IMR-90 (cell line): ENCODE measurements at regions not wholly inside any gene's neighbourhood (a gene's known extent, or its start where the extent isn't known, plus 50 kb on each side); places are given as distances from the start of the nearest gene placed in this dataset.

Experiments used
- ATAC-seq: fragments of 200-7000 bp; cut with Tn5 transposase; 2 replicates; pipeline ENCODE4 v1.9.1; 2020; ENCODE audit warnings: low read depth, mild to moderate bottlenecking, moderate library complexity
- BruUV-seq: library from RNA; stranded (reverse); fragments of 400-500 nt; replicated peaks from 2 replicates; lab custom pipeline; 2021; lab: Mats Ljungman, UMichigan
- CTCF ChIA-PET: fragments of 300-600 bp; formaldehyde crosslinking; extraction: SDS; loops from one replicate; lab custom pipeline; 2021; ENCODE audit warnings: antibody characterized with exemption; lab: Yijun Ruan, JAX
- POLR2A ChIA-PET: fragments of 300-600 bp; sonication (Branson Sonifier 250); formaldehyde crosslinking; loops from one replicate; lab custom pipeline; 2022; ENCODE audit warnings: antibody characterized with exemption; ENCODE audit not compliant: unreplicated experiment; lab: Charles Lee
- DNase-seq: peaks from one replicate; pipeline ENCODE4 v3.0.0; 2013
- H2AFZ ChIP-seq: replicated peaks from 2 replicates; pipeline ENCODE3; 2013; ENCODE audit warnings: low read length, mild to moderate bottlenecking; ENCODE audit not compliant: poor library complexity
- H2AK5ac ChIP-seq: 2 replicates; pipeline ENCODE4 v1.6.1; 2013; ENCODE audit warnings: low read depth, low read length, inconsistent platforms
- H2AK9ac ChIP-seq: replicated peaks from 2 replicates; pipeline ENCODE3; 2013; ENCODE audit warnings: mild to moderate bottlenecking, low read depth, low read length, moderate library complexity; ENCODE audit not compliant: poor library complexity
- H2BK120ac ChIP-seq: 2 replicates; pipeline ENCODE4 v1.6.1; 2013; ENCODE audit warnings: low read depth, low read length, inconsistent platforms
- H2BK15ac ChIP-seq: 3 replicates; pipeline ENCODE4 v1.6.1; 2013; ENCODE audit warnings: low read depth, low read length, inconsistent platforms
- H2BK20ac ChIP-seq: 2 replicates; pipeline ENCODE4 v1.6.1; 2013; ENCODE audit warnings: low read depth, mild to moderate bottlenecking, inconsistent platforms, low read length, moderate library complexity
- H2BK5ac ChIP-seq: 2 replicates; pipeline ENCODE4 v1.6.1; 2013; ENCODE audit warnings: mild to moderate bottlenecking, low read depth, low read length, inconsistent platforms; ENCODE audit not compliant: poor library complexity, severe bottlenecking
- H3K14ac ChIP-seq: replicated peaks from 2 replicates; pipeline ENCODE4 v1.6.1; 2013; ENCODE audit warnings: low read depth, low read length, inconsistent platforms
- H3K18ac ChIP-seq: 2 replicates; pipeline ENCODE4 v1.6.1; 2013; ENCODE audit warnings: low read depth, low read length, control low read depth
- H3K23ac ChIP-seq: 2 replicates; pipeline ENCODE4 v1.6.1; 2013; ENCODE audit warnings: low read depth, low read length, inconsistent platforms
- H3K27ac ChIP-seq: 2 replicates; pipeline ENCODE4 v1.5.1; 2013; ENCODE audit warnings: mild to moderate bottlenecking, control low read depth, low read length; ENCODE audit not compliant: insufficient read depth
- H3K27me3 ChIP-seq: 2 replicates; pipeline ENCODE4 v1.6.1; 2013; ENCODE audit warnings: low read length; ENCODE audit not compliant: control insufficient read depth, insufficient read depth
- H3K36me3 ChIP-seq: 2 replicates; pipeline ENCODE4 v1.6.1; 2013; ENCODE audit warnings: low read length, mixed read lengths; ENCODE audit not compliant: control insufficient read depth, insufficient read depth
- H3K4ac ChIP-seq: 2 replicates; pipeline ENCODE4 v1.6.1; 2013; ENCODE audit warnings: low read depth, low read length, inconsistent platforms
- H3K4me1 ChIP-seq: 2 replicates; pipeline ENCODE4 v1.6.1; 2013; ENCODE audit warnings: low read length, mixed read lengths; ENCODE audit not compliant: control insufficient read depth, insufficient read depth
- H3K4me2 ChIP-seq: 2 replicates; pipeline ENCODE4 v1.6.1; 2013; ENCODE audit warnings: low read depth, mild to moderate bottlenecking, control low read depth, low read length, moderate library complexity
- H3K4me3 ChIP-seq: 2 replicates; pipeline ENCODE4 v1.5.1; 2013; ENCODE audit warnings: low read depth, mild to moderate bottlenecking, control low read depth, low read length, moderate library complexity; ENCODE audit not compliant: insufficient read depth
- H3K56ac ChIP-seq: 2 replicates; pipeline ENCODE4 v1.6.1; 2013; ENCODE audit warnings: low read length, inconsistent platforms; ENCODE audit not compliant: insufficient read depth; ENCODE audit errors: extremely low read depth
- H3K79me1 ChIP-seq, 2 experiments: 2 replicates each; pipeline ENCODE4 v1.6.1; 2013; ENCODE audit warnings: low read length in 2 of 2, inconsistent platforms in 1 of 2, low read depth in 1 of 2
- H3K9ac ChIP-seq: 2 replicates; pipeline ENCODE4 v1.6.1; 2013; ENCODE audit warnings: low read depth, low read length, control low read depth
- H3K9me1 ChIP-seq: 2 replicates; pipeline ENCODE4 v1.6.1; 2013; ENCODE audit warnings: low read length, inconsistent platforms; ENCODE audit not compliant: insufficient read depth
- H3K9me3 ChIP-seq: 2 replicates; pipeline ENCODE4 v1.6.1; 2013; ENCODE audit warnings: low read length; ENCODE audit not compliant: control insufficient read depth, insufficient read depth
- H4K20me1 ChIP-seq: 2 replicates; pipeline ENCODE4 v1.6.1; 2013; ENCODE audit warnings: low read length, inconsistent platforms; ENCODE audit not compliant: insufficient read depth
- H4K5ac ChIP-seq: 2 replicates; pipeline ENCODE4 v1.6.1; 2013; ENCODE audit warnings: mild to moderate bottlenecking, low read depth, low read length, control low read depth
- H4K8ac ChIP-seq, 2 experiments: 2 replicates each; pipeline ENCODE4 v1.6.1; 2013; ENCODE audit warnings: low read depth in 2 of 2, low read length in 2 of 2, control low read depth in 1 of 2, inconsistent platforms in 1 of 2
- H4K91ac ChIP-seq: 2 replicates; pipeline ENCODE4 v1.6.1; 2013; ENCODE audit warnings: low read depth, low read length, inconsistent platforms; ENCODE audit not compliant: insufficient read depth
- POLR2A ChIP-seq: IDR thresholded peaks from 2 replicates; pipeline ENCODE4 v1.6.1; 2012; ENCODE audit warnings: mild to moderate bottlenecking, low read depth, low read length
- RCOR1 ChIP-seq: IDR thresholded peaks from 2 replicates; pipeline ENCODE4 v1.6.1; 2012; ENCODE audit warnings: mild to moderate bottlenecking, low read length, improper control_type of control experiment; ENCODE audit not compliant: insufficient replicate concordance
- WGBS, 2 experiments: methylation state at CpG; one replicate each; pipeline versions ENCODE4 v1.1.5 to v1.1.7; 2013; ENCODE audit warnings: missing lambda C conversion rate in 2 of 2; ENCODE audit not compliant: insufficient read length in 1 of 2; ENCODE audit errors: extremely low coverage in 2 of 2; 5-methylcytosine and 5-hydroxymethylcytosine counted together
- dilution Hi-C: fragments of 300-500 bp; cut with HindIII; formaldehyde crosslinking; loops from one replicate; pipeline ENCODE4 v1.14.3; 2018; ENCODE audit warnings: low sequenced_read_pairs; ENCODE audit not compliant: unreplicated experiment
- in situ Hi-C: fragments of 300-500 bp; cut with MboI; formaldehyde crosslinking; loops from 3 replicates; pipeline ENCODE4 v1.14.3; 2019; ENCODE audit warnings: low sequenced_read_pairs, inconsistent platforms, mixed read lengths
- intact Hi-C: fragments of 100-400 bp; cut with micrococcal nuclease; formaldehyde crosslinking; loops from 2 replicates; pipeline ENCODE4 v1.10.0; 2022

- Histone ChIP-seq H2AK9ac (no peak overlapping the region), H3K4me1 (no peaks in the 10 kb centered on the region), H3K27me3 (no peaks in the 10 kb centered on the region), H4K20me1 (no peaks in the 10 kb centered on the region), H3K79me1 (no peaks in the 10 kb centered on the region), H2AK5ac (no peak overlapping the region), H2BK120ac (no peak overlapping the region), H3K56ac (no peak overlapping the region), H2AFZ (no peak overlapping the region), H3K23ac (no peak overlapping the region), H3K4ac (no peak overlapping the region), H4K5ac (no peak overlapping the region), H3K14ac (no peak overlapping the region), H3K4me2 (no peak overlapping the region), H2BK20ac (no peak overlapping the region), H4K91ac (no peak overlapping the region), H3K18ac (no peak overlapping the region), H3K36me3 (no peaks in the 10 kb centered on the region), H2BK5ac (no peak overlapping the region), H3K9ac (no peak overlapping the region), H3K27ac (no peak overlapping the region), H3K9me3 (peaks cover 9% of the 10 kb centered on the region), H3K4me3 (no peak overlapping the region), H2BK15ac (no peak overlapping the region), H3K9me1 (no peaks in the 10 kb centered on the region), H4K8ac (no peak overlapping the region)
- BruUV-seq: no TSS peak
- 60% methylated on average over 1 of the region's 7 CpGs; no CpG with 5 or more reads in 1 of the 2 experiments for WGBS, 2 experiments
- DNase-seq: no peak
- intact Hi-C loops: no loop called here
- CTCF ChIA-PET: no interaction called here
- TF ChIP-seq RCOR1: no peak
- TF ChIP-seq POLR2A: no peak
- POLR2A ChIA-PET: no interaction called here
- dilution Hi-C loops: no loop called here
- ATAC-seq: no peak
- in situ Hi-C loops: no loop called here
Measured at GRCh38 chr1:195236991-195237889, 1371.0 kb downstream of the KCNT2 start.
